Fibroblast of lung (primary cell): ENCODE measurements at regions not wholly inside any gene's neighbourhood (a gene's known extent, or its start where the extent isn't known, plus 50 kb on each side); places are given as distances from the start of the nearest gene placed in this dataset.
A peak's percentile ranks its signal among the peaks of the same experiment; 100 is the strongest.

ENCODE experiments used
- DNase-seq, 2 donors: peaks; one replicate each; pipeline versions ENCODE4 v3.0.0 to v3.0.0-alpha.2; 2010; ENCODE audit warnings: low read depth in 2 of 2
- H2AFZ ChIP-seq: 2 replicates; pipeline ENCODE4 v1.5.1; 2012; ENCODE audit warnings: low read length, control low read depth, inconsistent platforms
- H3K27ac ChIP-seq: 2 replicates; pipeline ENCODE4 v1.5.1; 2011; ENCODE audit warnings: low read length, control low read depth; ENCODE audit not compliant: insufficient read depth
- H3K27me3 ChIP-seq: 2 replicates; pipeline ENCODE4 v1.5.1; 2011; ENCODE audit warnings: mild to moderate bottlenecking, low read length; ENCODE audit not compliant: control insufficient read depth, insufficient read depth
- H3K36me3 ChIP-seq: 2 replicates; pipeline ENCODE4 v1.5.1; 2011; ENCODE audit warnings: low read length; ENCODE audit not compliant: control insufficient read depth, insufficient read depth
- H3K4me1 ChIP-seq: 2 replicates; pipeline ENCODE4 v1.5.1; 2011; ENCODE audit warnings: low read length; ENCODE audit not compliant: control insufficient read depth, insufficient read depth; ENCODE audit errors: extremely low read depth
- H3K4me2 ChIP-seq: 2 replicates; pipeline ENCODE4 v1.5.1; 2011; ENCODE audit warnings: low read length, control low read depth; ENCODE audit not compliant: insufficient read depth; ENCODE audit errors: extremely low read depth
- H3K4me3 ChIP-seq, 4 experiments: fragments of 200-600 bp in 1 of 4; sonication (generic) in 1 of 4; replicated peaks in 1 of 4; 2 replicates each; pipeline ENCODE4 v1.5.1; 2011 to 2016; ENCODE audit warnings: low read length in 4 of 4, low read depth in 3 of 4, mild to moderate bottlenecking in 3 of 4, control low read depth in 2 of 4, inconsistent platforms in 1 of 4, mixed read lengths in 1 of 4; ENCODE audit not compliant: insufficient read depth in 1 of 4; ENCODE audit errors: control extremely low read depth in 1 of 4
- H3K79me2 ChIP-seq: 2 replicates; pipeline ENCODE4 v1.5.1; 2012; ENCODE audit warnings: mild to moderate bottlenecking, low read length, inconsistent platforms; ENCODE audit not compliant: control insufficient read depth, insufficient read depth
- H3K9ac ChIP-seq: 2 replicates; pipeline ENCODE4 v1.5.1; 2011; ENCODE audit warnings: mild to moderate bottlenecking, low read length, control low read depth; ENCODE audit not compliant: insufficient read depth
- H3K9me3 ChIP-seq: 2 replicates; pipeline ENCODE4 v1.5.1; 2012; ENCODE audit warnings: low read depth, low read length; ENCODE audit not compliant: control insufficient read depth, insufficient read depth
- H4K20me1 ChIP-seq: 2 replicates; pipeline ENCODE4 v1.5.1; 2011; ENCODE audit warnings: low read length; ENCODE audit not compliant: control insufficient read depth, insufficient read depth; ENCODE audit errors: extremely low read depth
- EZH2 ChIP-seq: IDR thresholded peaks from 2 replicates; pipeline ENCODE4 v1.5.1; 2012; ENCODE audit warnings: low read length, control low read depth, mild to moderate bottlenecking; ENCODE audit errors: missing control alignments
- TF ChIP-seq, protein P1 (sequence below), 2 donors: IDR thresholded peaks in 1 of 2; conservative IDR thresholded peaks in 1 of 2; 1 replicate in 1 of 2; 2 replicates in 1 of 2; pipeline ENCODE4 v1.5.1; 2011 to 2012; ENCODE audit warnings: low read length in 2 of 2, control low read depth in 1 of 2, inconsistent platforms in 1 of 2, low read depth in 1 of 2, mild to moderate bottlenecking in 1 of 2

DNA sequence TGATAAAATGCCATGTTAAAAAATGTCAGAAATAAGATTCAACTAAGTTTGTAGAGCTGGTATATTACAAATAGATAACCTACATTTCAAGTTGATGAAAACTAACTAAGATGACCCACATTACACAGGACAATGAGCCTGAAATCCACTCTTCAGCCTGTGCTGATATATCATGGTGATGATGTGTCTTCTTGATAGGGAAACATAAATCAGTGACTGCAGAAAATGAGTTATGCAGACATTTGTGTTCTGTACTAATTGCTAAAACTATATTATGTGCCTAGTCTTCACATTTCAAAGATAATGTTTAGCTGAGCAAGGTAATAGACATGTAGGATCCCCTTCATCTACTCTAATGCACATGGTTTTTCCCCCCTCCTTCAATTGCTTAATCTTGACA lies 331.6 kb upstream of the F9 start:
- Histone ChIP-seq H3K4me1 (no peaks in the 10 kb centered on the region), H2AFZ (no peak overlapping the region), H3K4me2 (no peak overlapping the region), H3K9ac (no peak overlapping the region), H3K79me2 (no peaks in the 10 kb centered on the region), H3K27me3 (no peaks in the 10 kb centered on the region), H3K4me3 (no peak overlapping the region), H3K27ac (no peak overlapping the region), H3K9me3 (no peaks in the 10 kb centered on the region), H3K36me3 (no peaks in the 10 kb centered on the region), H4K20me1 (no peaks in the 10 kb centered on the region)
- TF ChIP-seq, protein P1, sequence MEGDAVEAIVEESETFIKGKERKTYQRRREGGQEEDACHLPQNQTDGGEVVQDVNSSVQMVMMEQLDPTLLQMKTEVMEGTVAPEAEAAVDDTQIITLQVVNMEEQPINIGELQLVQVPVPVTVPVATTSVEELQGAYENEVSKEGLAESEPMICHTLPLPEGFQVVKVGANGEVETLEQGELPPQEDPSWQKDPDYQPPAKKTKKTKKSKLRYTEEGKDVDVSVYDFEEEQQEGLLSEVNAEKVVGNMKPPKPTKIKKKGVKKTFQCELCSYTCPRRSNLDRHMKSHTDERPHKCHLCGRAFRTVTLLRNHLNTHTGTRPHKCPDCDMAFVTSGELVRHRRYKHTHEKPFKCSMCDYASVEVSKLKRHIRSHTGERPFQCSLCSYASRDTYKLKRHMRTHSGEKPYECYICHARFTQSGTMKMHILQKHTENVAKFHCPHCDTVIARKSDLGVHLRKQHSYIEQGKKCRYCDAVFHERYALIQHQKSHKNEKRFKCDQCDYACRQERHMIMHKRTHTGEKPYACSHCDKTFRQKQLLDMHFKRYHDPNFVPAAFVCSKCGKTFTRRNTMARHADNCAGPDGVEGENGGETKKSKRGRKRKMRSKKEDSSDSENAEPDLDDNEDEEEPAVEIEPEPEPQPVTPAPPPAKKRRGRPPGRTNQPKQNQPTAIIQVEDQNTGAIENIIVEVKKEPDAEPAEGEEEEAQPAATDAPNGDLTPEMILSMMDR (conservative IDR thresholded peaks at IDR 0.05 in 1 of 2, IDR thresholded peaks at IDR 0.05 in 1 of 2; ENCODE audit: low read depth in 1 of 2, low read length in 2 of 2), result no peak
- no peak for TF ChIP-seq EZH2
- no peak for DNase-seq

DNA sequence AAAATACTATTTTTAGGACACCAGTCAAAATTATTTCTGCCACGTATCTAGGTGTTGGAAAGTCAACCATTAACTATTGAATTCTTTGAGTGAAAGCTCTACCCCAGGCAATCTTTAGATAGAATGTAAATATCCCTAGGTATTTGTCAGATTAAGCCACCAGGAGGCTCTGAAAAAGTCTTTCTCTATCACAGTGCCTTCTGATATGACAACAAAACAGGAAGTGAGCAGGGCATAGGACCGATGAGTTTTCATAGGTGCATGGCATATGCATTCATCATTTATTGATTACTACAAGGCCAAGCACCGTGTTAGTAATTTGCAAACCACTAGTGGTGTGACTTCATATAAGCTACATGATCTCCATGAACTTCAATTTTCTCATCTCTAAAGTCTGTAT lies 333.6 kb upstream of the F9 start:
- no peak overlapping the region for H3K9ac ChIP-seq
- H3K4me1 ChIP-seq, result no peaks in the 10 kb centered on the region
- no peak for DNase-seq
- H3K79me2 ChIP-seq, result no peaks in the 10 kb centered on the region
- TF ChIP-seq, protein P1 (conservative IDR thresholded peaks at IDR 0.05 in 1 of 2, IDR thresholded peaks at IDR 0.05 in 1 of 2; ENCODE audit: low read depth in 1 of 2, low read length in 2 of 2), result no peak
- no peak for TF ChIP-seq EZH2
- H3K9me3 ChIP-seq, result no peaks in the 10 kb centered on the region
- no peaks in the 10 kb centered on the region for H4K20me1 ChIP-seq
- no peak overlapping the region for H3K4me2 ChIP-seq
- H3K4me3 ChIP-seq, result no peak overlapping the region
- no peaks in the 10 kb centered on the region for H3K27me3 ChIP-seq
- H3K36me3 ChIP-seq, result no peaks in the 10 kb centered on the region
- H2AFZ ChIP-seq, result no peak overlapping the region
- no peak overlapping the region for H3K27ac ChIP-seq

DNA sequence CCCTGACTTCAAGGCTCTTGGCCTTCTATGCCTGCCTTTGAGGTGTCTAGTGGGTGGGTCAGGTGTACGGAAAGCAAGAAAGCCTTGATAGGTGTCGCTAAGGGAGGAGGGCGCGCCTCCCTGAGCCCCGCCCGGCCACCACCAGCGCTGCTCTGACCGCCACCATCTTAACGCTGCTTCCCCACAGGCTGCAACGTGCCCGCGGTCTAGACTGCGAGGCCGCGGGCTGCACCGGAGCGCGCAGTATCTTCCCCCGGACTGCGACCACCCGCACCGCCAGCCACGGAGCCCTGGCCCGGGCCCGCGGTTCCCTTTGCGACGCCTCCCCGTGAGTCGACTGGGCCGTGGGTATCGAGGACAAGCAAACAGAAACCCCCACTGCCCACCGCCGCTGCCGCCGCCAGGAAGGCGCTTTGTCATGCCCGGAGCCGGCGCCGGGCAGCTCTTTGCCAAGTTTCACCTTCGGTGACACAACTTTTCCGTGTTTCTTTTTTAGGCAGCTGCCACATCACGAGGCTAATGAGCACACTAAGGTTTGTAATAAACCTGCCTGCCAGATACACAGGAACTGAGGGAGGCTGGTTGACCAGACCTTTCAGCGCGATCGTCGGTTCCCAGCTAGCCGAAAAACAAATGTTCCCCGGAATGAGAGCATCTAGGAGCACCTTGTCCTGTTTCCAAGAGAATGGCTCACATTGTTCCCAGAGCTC lies 335.8 kb upstream of the F9 start:
- H3K4me2 ChIP-seq, result peak overlapping the region; percentile 44
- H3K9ac ChIP-seq, result peak overlapping the region; percentile 7
- H2AFZ ChIP-seq, result no peak overlapping the region

More for the DNA sequence above, 335.8 kb upstream of the F9 start:
- Histone ChIP-seq H3K79me2 (no peaks in the 10 kb centered on the region), H4K20me1 (no peaks in the 10 kb centered on the region), H3K27me3 (no peaks in the 10 kb centered on the region), H3K27ac (no peak overlapping the region), H3K9me3 (no peaks in the 10 kb centered on the region), H3K36me3 (no peaks in the 10 kb centered on the region), H3K4me1 (no peaks in the 10 kb centered on the region), H3K4me3 (peak overlapping the region in 3 of 4 experiments; percentile 14 to 51 (median 18))
- peak in 1 of 2 donors; percentile 47 for DNase-seq
- TF ChIP-seq, protein P1 (conservative IDR thresholded peaks at IDR 0.05 in 1 of 2, IDR thresholded peaks at IDR 0.05 in 1 of 2; ENCODE audit: low read depth in 1 of 2, low read length in 2 of 2), result no peak
- peak; percentile 16 for TF ChIP-seq EZH2
